K562 (cell line): ENCODE measurements at regions not wholly inside any gene's neighbourhood (a gene's known extent, or its start where the extent isn't known, plus 50 kb on each side); places are given as distances from the start of the nearest gene placed in this dataset.

ENCODE experiments used
- ATAC-seq: fragments of 200-7000 bp; cut with Tn5 transposase; 3 replicates; pipeline ENCODE4 v1.9.1; 2020; ENCODE audit warnings: moderate library complexity
- BruUV-seq: library from RNA; stranded (reverse); fragments of 400-500 nt; replicated peaks from 2 replicates; lab custom pipeline; 2021; lab: Mats Ljungman, UMichigan
- CTCF ChIA-PET: fragments of 300-600 bp; formaldehyde crosslinking; extraction: SDS; loops from one replicate; lab custom pipeline; 2021; ENCODE audit warnings: low intra/inter-chr PET ratio; lab: Yijun Ruan, JAX
- POLR2A ChIA-PET: fragments of 300-600, 350-650 bp; sonication (Branson Sonifier 250); formaldehyde crosslinking; extraction: SDS; loops from one replicate; lab custom pipeline; 2021; ENCODE audit warnings: antibody characterized with exemption, inconsistent platforms; lab: Yijun Ruan, JAX
- DNase-seq, 4 experiments: peaks; one replicate each; pipeline versions ENCODE4 v3.0.0 to v3.0.0-alpha.2; 2011 to 2018; ENCODE audit warnings: low spot score in 3 of 4, mixed read lengths in 3 of 4; ENCODE audit errors: extremely low read depth in 1 of 4
- FAIRE-seq: peaks from 2 replicates; lab custom pipeline; 2011; peaks lifted over from hg19 to GRCh38; lab: Jason Lieb, UNC
- H2AFZ ChIP-seq: 2 replicates; pipeline ENCODE4 v1.6.0; 2011; ENCODE audit warnings: low read depth, low read length, control low read depth, inconsistent platforms
- H3K27ac ChIP-seq: fragments of 200-600 bp; 3 replicates; pipeline ENCODE4 v1.8.0; 2011; ENCODE audit warnings: low read depth, mild to moderate bottlenecking, control low read depth, inconsistent platforms, low read length, moderate library complexity, mixed read lengths; ENCODE audit errors: extremely low read depth
- H3K27me3 ChIP-seq, 2 experiments: fragments of 300-600 bp in 1 of 2; 2 replicates in 1 of 2; 3 replicates in 1 of 2; pipeline versions ENCODE4 v1.6.0 to v1.8.0; 2011; ENCODE audit warnings: inconsistent platforms in 2 of 2, low read length in 2 of 2, mild to moderate bottlenecking in 1 of 2, mixed read lengths in 1 of 2, moderate library complexity in 1 of 2; ENCODE audit not compliant: control insufficient read depth in 2 of 2, insufficient read depth in 2 of 2
- H3K36me3 ChIP-seq: fragments of 300-600 bp; 3 replicates; pipeline ENCODE4 v1.8.0; 2011; ENCODE audit warnings: mild to moderate bottlenecking, low read length, inconsistent platforms; ENCODE audit not compliant: control insufficient read depth, insufficient read depth
- H3K4me1 ChIP-seq, 2 experiments: fragments of 200-600 bp in 1 of 2; replicated peaks in 1 of 2; 2 replicates in 1 of 2; 3 replicates in 1 of 2; pipeline versions ENCODE4 v1.5.1 to v1.8.0; 2011; ENCODE audit warnings: inconsistent platforms in 2 of 2, low read length in 2 of 2, mild to moderate bottlenecking in 1 of 2, mixed read lengths in 1 of 2, moderate library complexity in 1 of 2; ENCODE audit not compliant: control insufficient read depth in 2 of 2, insufficient read depth in 2 of 2
- H3K4me2 ChIP-seq: 2 replicates; pipeline ENCODE4 v1.6.1; 2011; ENCODE audit warnings: low read length, control low read depth, inconsistent platforms, mixed read lengths; ENCODE audit not compliant: insufficient read depth
- H3K4me3 ChIP-seq: fragments of 200-600 bp; sonication (generic), shearing (Covaris generic); 2 replicates; pipeline ENCODE4 v1.5.1; 2016; ENCODE audit warnings: control low read depth, inconsistent platforms
- H3K79me2 ChIP-seq: fragments of 200-600 bp; 3 replicates; pipeline ENCODE4 v1.8.0; 2011; ENCODE audit warnings: low read length, inconsistent platforms; ENCODE audit not compliant: control insufficient read depth, insufficient read depth
- H3K9ac ChIP-seq, 2 experiments: 2 replicates each; pipeline versions ENCODE4 v1.6.0 to v1.6.1; 2011; ENCODE audit warnings: low read depth in 2 of 2, low read length in 2 of 2, control low read depth in 1 of 2, inconsistent platforms in 1 of 2, mild to moderate bottlenecking in 1 of 2, mixed read lengths in 1 of 2; ENCODE audit not compliant: insufficient read depth in 1 of 2
- H3K9me1 ChIP-seq: one replicate; pipeline ENCODE4 v1.6.0; 2011; ENCODE audit warnings: inconsistent platforms, mild to moderate bottlenecking, low read length, moderate library complexity; ENCODE audit not compliant: control insufficient read depth, insufficient read depth
- H3K9me3 ChIP-seq: replicated peaks from 2 replicates; pipeline ENCODE4 v1.5.1; 2011; ENCODE audit warnings: low read depth, low read length, inconsistent platforms; ENCODE audit not compliant: control insufficient read depth, insufficient read depth
- H4K20me1 ChIP-seq: replicated peaks from 2 replicates; pipeline ENCODE4 v1.6.1; 2011; ENCODE audit warnings: low read length, inconsistent platforms, mixed read lengths; ENCODE audit not compliant: control insufficient read depth, insufficient read depth
- ILK ChIP-seq: fragments of 450-650 bp; IDR thresholded peaks from 2 replicates; pipeline ENCODE4 v1.6.1; 2016; ENCODE audit warnings: missing genetic modification characterization, low read depth, mild to moderate bottlenecking, missing compliant biosample characterization, moderate library complexity, borderline replicate concordance
- RBM14 ChIP-seq: fragments of 200-400 bp; formaldehyde crosslinking; IDR thresholded peaks from 2 replicates; pipeline ENCODE4 v1.6.1; 2018; ENCODE audit warnings: low read depth, mild to moderate bottlenecking, low read length, moderate library complexity, borderline replicate concordance; ENCODE audit not compliant: insufficient read depth
- SMAD4 ChIP-seq: fragments of 250-450 bp; sonication (Bioruptor Pico); conservative IDR thresholded peaks from 2 replicates; pipeline ENCODE4 v1.8.0; 2021; ENCODE audit warnings: inconsistent platforms, mild to moderate bottlenecking, moderate library complexity
- ZEB2 ChIP-seq: fragments of 450-650 bp; IDR thresholded peaks from 2 replicates; pipeline ENCODE4 v1.6.1; 2016
- WGBS: fragments of 100-300 bp; shearing (Covaris generic); methylation state at CpG from one replicate; pipeline ENCODE4 v1.1.6; 2016; ENCODE audit warnings: low coverage, mixed read lengths; ENCODE audit not compliant: insufficient coverage; ENCODE audit errors: missing lambda C conversion rate; 5-methylcytosine and 5-hydroxymethylcytosine counted together
- in situ Hi-C: fragments of 300-500 bp; cut with MboI; formaldehyde crosslinking; loops from 4 replicates; pipeline ENCODE4 v1.15.0; 2018; ENCODE audit warnings: inconsistent platforms, mixed read lengths
- intact Hi-C: fragments of 100-400 bp; cut with micrococcal nuclease; formaldehyde crosslinking; loops from 2 replicates; pipeline ENCODE4 v1.14.2; 2022
- TF ChIP-seq, protein P1 (sequence below): sonication (generic); formaldehyde crosslinking; IDR thresholded peaks from 2 replicates; pipeline ENCODE4 v1.8.1; 2023; ENCODE audit warnings: mild to moderate bottlenecking, missing genetic modification reagents
- TF ChIP-seq, protein P2 (sequence below): fragments of 250-450 bp; sonication (Bioruptor Pico); IDR thresholded peaks from 2 replicates; pipeline ENCODE4 v1.8.0; 2021; ENCODE audit warnings: moderate library complexity, mild to moderate bottlenecking, inconsistent platforms

DNA sequence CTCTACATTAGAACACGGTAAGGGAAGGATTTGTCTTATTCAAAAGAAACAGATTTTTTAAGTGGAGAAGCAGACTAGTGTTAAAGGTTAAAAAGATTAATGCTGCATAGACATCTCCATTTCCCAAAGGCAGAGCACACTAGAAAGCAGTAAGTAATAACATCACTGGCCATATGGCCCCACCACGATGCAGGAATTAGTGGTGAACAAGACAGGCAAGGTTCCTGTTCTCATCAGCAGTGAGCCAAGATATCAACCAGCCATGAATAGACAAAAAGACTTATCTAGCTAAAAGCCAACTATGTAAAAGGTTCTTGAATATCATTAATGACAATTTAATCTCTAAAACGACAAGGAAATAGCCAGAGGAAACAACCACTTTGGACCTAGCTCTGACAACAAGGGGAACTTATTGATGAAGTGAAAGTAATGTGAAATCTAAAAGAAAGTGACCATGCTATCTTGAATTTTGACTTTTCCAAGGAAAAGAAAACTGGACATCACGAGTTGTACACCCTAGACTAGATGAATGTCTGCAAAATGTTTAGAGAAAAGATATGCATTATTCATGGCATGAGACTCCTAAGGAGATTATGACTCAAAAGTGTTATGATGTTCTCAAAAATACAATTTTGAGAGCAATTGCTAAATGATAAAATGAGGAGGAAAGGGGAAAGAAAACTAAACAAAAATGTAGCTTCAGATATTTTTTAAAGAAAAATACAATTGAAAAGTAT lies 157.9 kb upstream of the STXBP5 start:
- peaks cover 0 to 9% of the 10 kb centered on the region in 2 experiments; a peak in 1 of 5 replicates for H3K4me1 ChIP-seq
- no peak for TF ChIP-seq ZEB2
- no peak for TF ChIP-seq RBM14
- TF ChIP-seq, all 486 proteins: peak for 0
- in situ Hi-C loops (no loop called here), intact Hi-C loops (no loop called here)
- no peaks in the 10 kb centered on the region for H3K79me2 ChIP-seq
- ATAC-seq (no peak; the same call in 2 of the 3 replicates), FAIRE-seq (peak; percentile 51), DNase-seq (no peak)
- ChIA-PET POLR2A (interaction anchor here (1.6 kb wide), 1 partner anchor 9 kb away, joined by 5 read pairs; no protein-coding TSS in a partner anchor), CTCF (no interaction called here)
- no peak overlapping the region for H3K4me2 ChIP-seq
- no peak overlapping the region for H3K27ac ChIP-seq
- no peak overlapping the region for H3K4me3 ChIP-seq
- H2AFZ ChIP-seq, result peak overlapping the region; percentile 59
- H3K9ac ChIP-seq, result no peak overlapping the region
- H3K9me1 ChIP-seq, result no peaks in the 10 kb centered on the region
- no peaks in the 10 kb centered on the region for H3K36me3 ChIP-seq
- H3K9me3 ChIP-seq, result peaks cover 12% of the 10 kb centered on the region
- no peaks in the 10 kb centered on the region for H4K20me1 ChIP-seq
- WGBS, result 12% methylated on average over 4 of the region's 4 CpGs
- no peaks in the 10 kb centered on the region for H3K27me3 ChIP-seq
- no TSS peak for BruUV-seq

DNA sequence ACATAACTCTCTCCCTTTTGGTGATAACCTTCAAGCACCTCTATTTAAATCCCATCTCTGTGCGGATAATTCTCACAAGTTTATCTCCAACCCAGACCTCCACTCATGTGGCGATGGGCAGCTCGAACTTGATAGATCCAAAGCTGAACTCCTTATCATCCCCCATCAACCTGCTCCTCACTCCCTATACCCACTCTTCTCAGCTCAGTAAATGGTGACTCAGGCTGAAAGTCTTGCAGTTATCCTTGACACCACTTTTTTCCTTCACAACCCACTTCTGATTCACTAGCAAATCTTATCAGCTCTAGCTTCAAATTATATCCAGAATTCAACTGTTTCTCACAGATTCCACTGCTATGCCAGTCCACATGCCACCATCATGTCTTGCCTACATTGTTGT lies 155.3 kb upstream of the STXBP5 start:
- 16% methylated on average over 3 of the region's 3 CpGs for WGBS
- Histone ChIP-seq H3K27ac (no peak overlapping the region), H3K4me3 (no peak overlapping the region), H2AFZ (no peak overlapping the region), H3K9ac (no peak overlapping the region), H3K4me2 (no peak overlapping the region), H3K79me2 (no peaks in the 10 kb centered on the region), H3K4me1 (peaks cover 0 to 9% of the 10 kb centered on the region in 2 experiments; a peak in 1 of 5 replicates), H3K9me3 (peaks cover 8% of the 10 kb centered on the region), H3K9me1 (no peaks in the 10 kb centered on the region), H3K27me3 (no peaks in the 10 kb centered on the region), H3K36me3 (no peaks in the 10 kb centered on the region), H4K20me1 (no peaks in the 10 kb centered on the region)
- BruUV-seq, result no TSS peak
- DNase-seq, result peak; percentile 16 to 31 (median 20)
- ATAC-seq, result peak; percentile 29; the same call in 2 of the 3 replicates
- CTCF ChIA-PET, result no interaction called here
- intact Hi-C loops (no loop called here), in situ Hi-C loops (no loop called here)
- POLR2A ChIA-PET, result interaction anchor here (0.7 to 1.7 kb wide), 2 partner anchors 10 to 455 kb away, joined by 3 to 4 read pairs; no protein-coding TSS in a partner anchor
- no peak for FAIRE-seq
- TF ChIP-seq, protein P1, sequence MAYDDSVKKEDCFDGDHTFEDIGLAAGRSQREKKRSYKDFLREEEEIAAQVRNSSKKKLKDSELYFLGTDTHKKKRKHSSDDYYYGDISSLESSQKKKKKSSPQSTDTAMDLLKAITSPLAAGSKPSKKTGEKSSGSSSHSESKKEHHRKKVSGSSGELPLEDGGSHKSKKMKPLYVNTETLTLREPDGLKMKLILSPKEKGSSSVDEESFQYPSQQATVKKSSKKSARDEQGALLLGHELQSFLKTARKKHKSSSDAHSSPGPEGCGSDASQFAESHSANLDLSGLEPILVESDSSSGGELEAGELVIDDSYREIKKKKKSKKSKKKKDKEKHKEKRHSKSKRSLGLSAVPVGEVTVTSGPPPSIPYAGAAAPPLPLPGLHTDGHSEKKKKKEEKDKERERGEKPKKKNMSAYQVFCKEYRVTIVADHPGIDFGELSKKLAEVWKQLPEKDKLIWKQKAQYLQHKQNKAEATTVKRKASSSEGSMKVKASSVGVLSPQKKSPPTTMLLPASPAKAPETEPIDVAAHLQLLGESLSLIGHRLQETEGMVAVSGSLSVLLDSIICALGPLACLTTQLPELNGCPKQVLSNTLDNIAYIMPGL, result no peak
- no peak for TF ChIP-seq ILK (tag)
- TF ChIP-seq, protein P2, sequence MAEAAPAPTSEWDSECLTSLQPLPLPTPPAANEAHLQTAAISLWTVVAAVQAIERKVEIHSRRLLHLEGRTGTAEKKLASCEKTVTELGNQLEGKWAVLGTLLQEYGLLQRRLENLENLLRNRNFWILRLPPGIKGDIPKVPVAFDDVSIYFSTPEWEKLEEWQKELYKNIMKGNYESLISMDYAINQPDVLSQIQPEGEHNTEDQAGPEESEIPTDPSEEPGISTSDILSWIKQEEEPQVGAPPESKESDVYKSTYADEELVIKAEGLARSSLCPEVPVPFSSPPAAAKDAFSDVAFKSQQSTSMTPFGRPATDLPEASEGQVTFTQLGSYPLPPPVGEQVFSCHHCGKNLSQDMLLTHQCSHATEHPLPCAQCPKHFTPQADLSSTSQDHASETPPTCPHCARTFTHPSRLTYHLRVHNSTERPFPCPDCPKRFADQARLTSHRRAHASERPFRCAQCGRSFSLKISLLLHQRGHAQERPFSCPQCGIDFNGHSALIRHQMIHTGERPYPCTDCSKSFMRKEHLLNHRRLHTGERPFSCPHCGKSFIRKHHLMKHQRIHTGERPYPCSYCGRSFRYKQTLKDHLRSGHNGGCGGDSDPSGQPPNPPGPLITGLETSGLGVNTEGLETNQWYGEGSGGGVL (CRISPR knock-in tag), result no peak
- TF ChIP-seq SMAD4 (CRISPR knock-in tag), result no peak
